ENCODE measurements at regions not wholly inside any gene's neighbourhood (a gene's known extent, or its start where the extent isn't known, plus 50 kb on each side); places are given as distances from the start of the nearest gene placed in this dataset.

DNA sequence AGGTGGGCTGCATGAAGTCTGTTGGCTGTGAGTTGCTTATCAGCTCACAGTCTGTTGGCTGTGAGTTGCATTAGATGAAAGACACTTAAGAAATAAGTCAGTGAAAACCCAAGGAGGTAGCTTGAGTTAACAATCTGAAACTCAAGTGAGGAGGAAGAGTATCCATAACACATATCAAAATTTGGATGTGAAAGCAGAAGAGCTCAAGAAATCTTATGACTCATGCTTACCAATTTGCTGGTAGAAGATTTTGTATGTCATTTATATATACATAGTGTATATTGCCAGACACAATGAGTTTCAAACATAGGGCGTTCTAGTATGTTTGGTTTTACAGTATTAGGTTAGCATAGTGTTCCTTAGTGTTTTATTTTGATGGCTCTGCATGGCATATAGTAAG lies 107.4 kb downstream of the DDIT4L start:
- DNase-seq: no peak

DNA sequence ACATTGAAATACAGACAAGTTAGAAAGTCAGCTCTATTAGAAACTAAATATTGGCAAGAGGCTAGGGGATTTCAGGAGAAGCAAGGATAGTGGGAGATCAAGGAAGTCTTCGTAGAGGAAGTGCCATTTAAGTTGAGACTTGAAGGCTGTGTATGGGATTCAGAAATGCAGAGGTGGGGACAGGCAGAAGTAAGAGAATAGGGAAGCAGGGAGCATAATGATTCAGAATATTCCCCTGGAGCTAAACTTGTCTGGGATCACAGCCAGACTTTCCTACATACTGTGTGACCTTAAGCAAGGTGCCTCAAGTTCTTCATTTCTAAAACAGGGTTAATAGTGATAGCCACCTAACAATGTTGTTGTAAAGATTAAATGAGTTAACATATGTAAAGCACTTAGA lies 108.8 kb downstream of the DDIT4L start:
- no peak for DNase-seq

- no peak for DNase-seq
Observed at GRCh38 chr4:100079264-100079663, 111.0 kb downstream of the DDIT4L start.

- DNase-seq: no peak
Observed at GRCh38 chr4:100076753-100077152, 113.5 kb downstream of the DDIT4L start.

- no peak for DNase-seq
Observed at GRCh38 chr4:100075486-100076270, 114.6 kb downstream of the DDIT4L start.

DNA sequence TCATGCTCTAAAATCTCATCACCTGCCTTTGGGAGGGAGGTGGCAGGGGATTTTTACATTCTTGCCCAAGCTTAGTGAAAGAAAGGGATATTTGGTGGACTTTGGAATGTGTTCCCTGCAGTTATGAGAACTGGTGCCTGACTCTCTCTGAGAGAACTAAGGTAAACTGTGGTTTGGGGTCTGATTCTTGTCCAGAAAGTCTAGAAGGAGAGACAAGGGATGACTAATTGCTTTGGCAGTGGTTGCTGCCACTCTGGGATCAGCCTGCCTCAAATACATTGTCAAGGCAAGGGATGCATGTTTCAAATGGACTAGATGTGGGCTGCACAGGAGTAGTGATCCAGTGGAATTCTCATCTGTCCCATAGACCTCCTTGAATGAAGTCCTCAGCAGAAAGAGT lies 115.2 kb downstream of the DDIT4L start:
- DNase-seq: no peak

- no peak for DNase-seq
Observed at GRCh38 chr4:100071506-100071905, 118.8 kb downstream of the DDIT4L start.

DNA sequence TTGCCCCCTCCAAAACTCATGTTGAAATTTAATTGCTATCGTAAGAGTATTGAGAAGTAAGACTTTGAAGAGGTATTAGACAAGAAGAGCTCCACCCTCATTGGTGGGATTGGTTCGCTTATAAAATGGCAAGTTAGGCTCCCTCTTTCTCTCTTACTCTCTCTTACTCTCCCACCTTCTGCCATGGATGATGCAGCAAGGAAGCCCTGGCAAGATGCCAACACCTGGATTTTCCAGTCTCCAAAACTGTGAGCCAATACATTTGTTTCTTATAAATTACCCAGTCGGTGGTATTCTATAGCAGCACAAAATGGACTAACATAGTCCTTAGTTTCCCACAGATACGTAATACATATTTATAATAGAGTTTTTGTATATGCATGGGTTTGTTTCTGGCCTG lies 119.4 kb downstream of the DDIT4L start:
- no peak for DNase-seq

DNA sequence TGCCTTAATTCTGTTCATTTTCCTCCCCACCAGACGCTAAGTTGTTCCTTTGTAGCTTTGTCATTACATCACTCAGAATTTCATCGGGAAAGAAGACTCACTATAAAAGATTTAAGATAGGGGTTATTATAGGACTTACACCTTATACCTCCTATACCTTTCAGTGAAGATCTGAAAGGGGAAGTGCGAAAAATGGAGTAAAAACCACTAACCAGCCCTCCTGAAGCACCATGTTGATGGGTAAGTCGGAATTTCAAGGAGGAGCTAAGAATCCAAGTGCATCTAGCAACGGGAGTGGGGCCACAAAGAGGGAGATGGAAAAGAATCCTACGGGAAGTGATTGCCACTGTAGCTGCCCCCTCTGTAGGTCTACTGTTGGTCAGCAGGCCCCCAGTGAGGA lies 119.1 kb upstream of the H2AZ1 start:
- DNase-seq: no peak

- no peak for DNase-seq
Observed at GRCh38 chr4:100067255-100067654, 117.2 kb upstream of the H2AZ1 start.

GRCh38 chr4:100063355-100063754 lies 113.3 kb upstream of the H2AZ1 start:
- no peak for DNase-seq

DNA sequence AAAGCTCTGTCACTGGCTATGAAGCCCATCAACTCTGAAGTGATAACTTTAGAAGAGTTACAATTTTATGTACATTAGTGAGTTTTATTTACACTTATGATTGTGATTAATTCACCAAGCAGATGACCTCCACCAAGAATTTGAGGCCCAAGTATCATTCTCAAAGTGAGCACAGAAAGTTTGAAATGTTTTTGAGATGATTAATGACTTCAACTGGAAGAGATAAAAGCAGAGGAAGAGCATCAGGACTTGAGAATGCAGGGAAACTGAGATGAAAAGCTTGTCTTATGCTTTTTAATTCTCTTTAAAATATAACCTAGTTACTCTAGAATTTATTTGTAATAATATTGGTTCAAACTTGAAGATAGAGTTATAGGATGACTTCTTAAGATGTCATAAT lies 112.8 kb upstream of the H2AZ1 start:
- no peak for DNase-seq

GRCh38 chr4:100061835-100062234 lies 111.8 kb upstream of the H2AZ1 start:
- no peak for DNase-seq

DNA sequence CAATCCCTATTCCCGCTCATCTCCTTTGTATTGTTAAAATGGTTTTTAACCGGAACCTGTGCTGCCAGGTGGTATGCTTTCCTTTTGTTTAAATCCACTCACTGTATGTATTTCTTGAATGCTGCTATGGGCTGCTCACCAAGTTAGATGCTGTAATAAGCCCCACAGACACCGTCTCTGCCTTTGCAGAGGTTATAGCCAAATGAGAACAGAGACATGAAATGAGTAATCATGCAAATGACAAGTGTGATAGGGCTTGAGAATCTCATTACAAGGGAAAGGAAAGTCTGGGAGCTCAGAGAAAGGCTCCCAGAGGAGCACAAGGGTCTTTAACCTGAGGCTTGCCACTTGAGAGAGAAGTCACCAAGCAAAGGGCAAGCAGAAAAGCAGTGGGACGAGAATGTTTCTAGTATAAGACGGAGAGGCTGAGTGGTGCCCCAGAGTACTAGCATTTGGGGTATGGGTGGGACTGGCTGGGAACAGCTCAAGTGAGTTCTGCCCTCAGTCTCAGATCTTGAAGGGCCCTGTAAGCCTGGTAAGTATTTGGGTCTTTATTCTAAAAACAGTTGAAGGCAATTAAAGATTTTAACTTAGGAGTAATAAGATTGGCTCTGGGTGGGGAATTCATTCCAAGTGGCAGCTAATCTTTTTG lies 110.8 kb upstream of the H2AZ1 start:
- no peak for DNase-seq

- DNase-seq: no peak
Observed at GRCh38 chr4:100059467-100059866, 109.4 kb upstream of the H2AZ1 start.

GRCh38 chr4:100056701-100057100 lies 106.6 kb upstream of the H2AZ1 start:
- no peak for DNase-seq

GRCh38 chr4:100054071-100054470 lies 104.0 kb upstream of the H2AZ1 start:
- DNase-seq: no peak

- DNase-seq: no peak
Observed at GRCh38 chr4:100049872-100050271, 99.8 kb upstream of the H2AZ1 start.

GRCh38 chr4:100042711-100043110 lies 92.6 kb upstream of the H2AZ1 start:
- no peak for DNase-seq

GRCh38 chr4:100042235-100042634 lies 92.2 kb upstream of the H2AZ1 start:
- DNase-seq: no peak

DNA sequence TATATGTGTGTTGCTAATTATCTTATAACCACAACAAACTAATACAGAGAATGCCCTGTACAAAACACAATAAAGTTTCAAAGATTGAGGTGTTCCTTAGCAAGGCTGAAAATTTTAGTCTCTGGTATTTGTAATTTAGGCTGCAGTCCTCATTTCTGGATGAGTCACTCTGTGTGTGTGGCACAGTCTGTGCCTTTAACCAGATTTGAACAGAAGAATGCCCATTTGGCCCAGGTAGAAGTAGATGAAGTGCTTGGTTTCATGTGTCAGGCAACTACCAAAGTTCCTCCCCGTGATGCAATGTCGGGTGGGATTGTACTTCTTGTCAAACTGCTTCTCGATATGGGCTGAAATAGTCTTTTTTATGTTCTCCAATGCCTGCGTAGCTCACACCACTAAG lies 91.6 kb upstream of the H2AZ1 start:
- no peak for DNase-seq

GRCh38 chr4:100034023-100034664 lies 84.1 kb upstream of the H2AZ1 start:
- DNase-seq: no peak

DNA sequence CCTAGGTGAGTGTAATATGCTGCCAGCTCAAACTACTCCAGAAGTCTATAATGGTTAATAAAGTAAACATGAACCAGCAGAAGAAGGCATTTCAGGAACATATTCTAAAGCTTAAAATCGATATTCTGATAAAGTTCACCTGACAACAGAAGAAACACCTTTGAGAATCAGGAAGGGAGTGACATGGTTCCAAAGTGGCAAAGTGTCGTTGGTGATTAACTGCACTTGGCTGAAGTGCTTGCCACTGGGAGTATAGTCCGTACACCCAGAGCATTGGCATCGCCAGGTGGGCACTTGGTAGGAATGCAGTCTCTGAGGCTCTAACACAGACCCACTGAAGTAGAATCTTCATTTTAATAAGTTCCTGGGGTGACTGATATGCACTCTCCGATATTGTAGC lies 76.0 kb upstream of the H2AZ1 start:
- DNase-seq: no peak

- DNase-seq: no peak
Observed at GRCh38 chr4:100023800-100024199, 73.7 kb upstream of the H2AZ1 start.

Data from activated CD8-positive, alpha-beta memory T cell treated with anti-CD3 and anti-CD28 coated beads for 24 hours (primary cell).